CD4-positive, alpha-beta T cell (primary cell): ENCODE measurements at regions not wholly inside any gene's neighbourhood (a gene's known extent, or its start where the extent isn't known, plus 50 kb on each side); places are given as distances from the start of the nearest gene placed in this dataset.

Experiments
- ATAC-seq: fragments of 200-7000 bp; cut with Tn5 transposase; one replicate; pipeline ENCODE4 v1.10.0; 2022; ENCODE audit warnings: mild to moderate bottlenecking; ENCODE audit not compliant: poor library complexity
- CTCF ChIA-PET: fragments of 350-600 bp; sonication (Branson Sonifier 250); formaldehyde crosslinking; loops from one replicate; lab custom pipeline; 2021; ENCODE audit warnings: antibody characterized with exemption, inconsistent platforms; lab: Charles Lee
- POLR2A ChIA-PET: fragments of 350-600 bp; sonication (Branson Sonifier 250); formaldehyde crosslinking; loops from one replicate; lab custom pipeline; 2021; ENCODE audit warnings: antibody characterized with exemption, inconsistent platforms; lab: Charles Lee
- DNase-seq, 14 experiments: peaks; one replicate each; pipeline ENCODE4 v3.0.0-alpha.2; 2013 to 2020; ENCODE audit warnings: mixed read lengths in 2 of 14
- H3K27ac ChIP-seq, 2 donors: one replicate each; pipeline versions ENCODE4 v1.5.1 to v1.7.0; 2013; ENCODE audit warnings: low read length in 2 of 2, low read depth in 1 of 2, mild to moderate bottlenecking in 1 of 2
- H3K27me3 ChIP-seq, 2 experiments: 1 replicate in 1 of 2; 2 replicates in 1 of 2; pipeline versions ENCODE4 v1.6.1 to v1.7.0; 2013; ENCODE audit warnings: low read length in 2 of 2, control low read depth in 1 of 2, mild to moderate bottlenecking in 1 of 2, moderate library complexity in 1 of 2; ENCODE audit not compliant: insufficient read depth in 2 of 2, control insufficient read depth in 1 of 2
- H3K36me3 ChIP-seq: one replicate; pipeline ENCODE4 v1.6.1; 2013; ENCODE audit warnings: low read length, control low read depth; ENCODE audit not compliant: insufficient read depth
- H3K4me1 ChIP-seq: one replicate; pipeline ENCODE4 v1.6.1; 2013; ENCODE audit warnings: low read length, control low read depth; ENCODE audit not compliant: insufficient read depth
- H3K4me3 ChIP-seq: one replicate; pipeline ENCODE4 v1.5.1; 2013; ENCODE audit warnings: mild to moderate bottlenecking, low read length, moderate library complexity
- H3K9me3 ChIP-seq, 2 experiments: 1 replicate in 1 of 2; 2 replicates in 1 of 2; pipeline versions ENCODE4 v1.6.1 to v1.7.0; 2013; ENCODE audit warnings: low read length in 2 of 2, mild to moderate bottlenecking in 2 of 2, control low read depth in 1 of 2, moderate library complexity in 1 of 2; ENCODE audit not compliant: control insufficient read depth in 1 of 2, insufficient read depth in 1 of 2
- H3K27ac Mint-ChIP-seq: one replicate; pipeline ENCODE4 v1.8.0; 2020; ENCODE audit warnings: mixed read lengths
- H3K27me3 Mint-ChIP-seq: one replicate; pipeline ENCODE4 v1.8.0; 2021; ENCODE audit warnings: mixed read lengths
- H3K36me3 Mint-ChIP-seq: one replicate; pipeline ENCODE4 v1.8.0; 2021; ENCODE audit warnings: low read depth, mixed read lengths
- H3K4me1 Mint-ChIP-seq: one replicate; pipeline ENCODE4 v1.8.0; 2021; ENCODE audit warnings: low read depth, mixed read lengths
- H3K4me3 Mint-ChIP-seq: one replicate; pipeline ENCODE4 v1.8.0; 2020; ENCODE audit warnings: mild to moderate bottlenecking, mixed read lengths
- H3K9me3 Mint-ChIP-seq: one replicate; pipeline ENCODE4 v1.8.0; 2020; ENCODE audit warnings: mixed read lengths
- intact Hi-C, 2 experiments: fragments of 100-400 bp; cut with DNase I in 1 of 2; cut with micrococcal nuclease in 1 of 2; formaldehyde crosslinking; loops; one replicate each; pipeline versions ENCODE4 v1.15.1 to v1.9.0; 2023 to 2025; cut with DNase I, micrococcal nuclease
- TF ChIP-seq, protein P1 (sequence below): fragments of 200-600 bp; IDR thresholded peaks from one replicate; pipeline ENCODE4 v1.8.0; 2022; ENCODE audit warnings: antibody characterized with exemption, mild to moderate bottlenecking

GRCh38 chr1:192913683-192914082 lies 104.8 kb downstream of the RGS2 start:
- CTCF ChIA-PET, result no interaction called here

DNA sequence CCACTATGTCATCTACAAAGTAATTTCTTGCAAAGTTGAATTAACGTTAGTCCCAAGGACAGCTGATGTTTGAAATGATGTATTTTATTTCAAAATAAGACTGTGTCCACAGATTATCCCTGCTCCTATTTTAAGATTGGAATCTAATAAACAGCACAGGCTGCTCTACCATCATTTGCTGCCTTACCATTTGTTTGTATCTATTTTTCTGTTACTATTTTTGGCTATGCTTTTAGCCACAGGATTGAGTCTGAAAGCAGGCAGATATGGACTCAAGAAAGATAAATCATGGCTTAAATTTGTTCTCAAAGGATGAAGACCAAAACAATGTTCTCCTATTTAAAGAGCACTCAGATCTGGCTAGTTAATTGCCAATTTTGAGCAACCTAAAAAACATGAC lies 105.3 kb downstream of the RGS2 start:
- no peaks in the 10 kb centered on the region for H3K36me3 ChIP-seq
- H3K4me3 Mint-ChIP-seq, result no peak overlapping the region
- intact Hi-C loops, result no loop called here
- H3K4me1 Mint-ChIP-seq, result no peaks in the 10 kb centered on the region
- H3K36me3 Mint-ChIP-seq, result no peaks in the 10 kb centered on the region
- ChIA-PET CTCF (no interaction called here), POLR2A (no interaction called here)
- no peak for ATAC-seq
- no peaks in the 10 kb centered on the region for H3K27me3 Mint-ChIP-seq
- H3K4me3 ChIP-seq, result no peak overlapping the region
- no peaks in the 10 kb centered on the region for H3K27me3 ChIP-seq
- H3K9me3 ChIP-seq, result no peaks in the 10 kb centered on the region
- no peak overlapping the region for H3K27ac ChIP-seq
- no peak overlapping the region for H3K27ac Mint-ChIP-seq
- no peak for DNase-seq
- no peaks in the 10 kb centered on the region for H3K9me3 Mint-ChIP-seq
- TF ChIP-seq, protein P1, sequence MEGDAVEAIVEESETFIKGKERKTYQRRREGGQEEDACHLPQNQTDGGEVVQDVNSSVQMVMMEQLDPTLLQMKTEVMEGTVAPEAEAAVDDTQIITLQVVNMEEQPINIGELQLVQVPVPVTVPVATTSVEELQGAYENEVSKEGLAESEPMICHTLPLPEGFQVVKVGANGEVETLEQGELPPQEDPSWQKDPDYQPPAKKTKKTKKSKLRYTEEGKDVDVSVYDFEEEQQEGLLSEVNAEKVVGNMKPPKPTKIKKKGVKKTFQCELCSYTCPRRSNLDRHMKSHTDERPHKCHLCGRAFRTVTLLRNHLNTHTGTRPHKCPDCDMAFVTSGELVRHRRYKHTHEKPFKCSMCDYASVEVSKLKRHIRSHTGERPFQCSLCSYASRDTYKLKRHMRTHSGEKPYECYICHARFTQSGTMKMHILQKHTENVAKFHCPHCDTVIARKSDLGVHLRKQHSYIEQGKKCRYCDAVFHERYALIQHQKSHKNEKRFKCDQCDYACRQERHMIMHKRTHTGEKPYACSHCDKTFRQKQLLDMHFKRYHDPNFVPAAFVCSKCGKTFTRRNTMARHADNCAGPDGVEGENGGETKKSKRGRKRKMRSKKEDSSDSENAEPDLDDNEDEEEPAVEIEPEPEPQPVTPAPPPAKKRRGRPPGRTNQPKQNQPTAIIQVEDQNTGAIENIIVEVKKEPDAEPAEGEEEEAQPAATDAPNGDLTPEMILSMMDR, result no peak
- H3K4me1 ChIP-seq, result no peaks in the 10 kb centered on the region

More at GRCh38 chr1:192913683-192914082, 104.8 kb downstream of the RGS2 start:
- DNase-seq, result no peak
- H3K9me3 Mint-ChIP-seq, result no peaks in the 10 kb centered on the region
- H3K9me3 ChIP-seq, result no peaks in the 10 kb centered on the region
- H3K4me1 Mint-ChIP-seq, result no peaks in the 10 kb centered on the region
- no peak for ATAC-seq
- no peak overlapping the region for H3K27ac ChIP-seq
- no peaks in the 10 kb centered on the region for H3K27me3 ChIP-seq
- no peaks in the 10 kb centered on the region for H3K4me1 ChIP-seq
- H3K4me3 Mint-ChIP-seq, result no peak overlapping the region
- H3K4me3 ChIP-seq, result no peak overlapping the region
- TF ChIP-seq, protein P1, result no peak
- H3K27me3 Mint-ChIP-seq, result no peaks in the 10 kb centered on the region
- intact Hi-C loops, result no loop called here
- H3K36me3 Mint-ChIP-seq, result no peaks in the 10 kb centered on the region
- H3K27ac Mint-ChIP-seq, result no peak overlapping the region
- no peaks in the 10 kb centered on the region for H3K36me3 ChIP-seq
- POLR2A ChIA-PET, result no interaction called here

- no peak for DNase-seq
Observed at GRCh38 chr1:192914696-192915095, 105.9 kb downstream of the RGS2 start.

More at GRCh38 chr1:192914696-192915095, 105.9 kb downstream of the RGS2 start:
- Histone ChIP-seq H3K4me1 (no peaks in the 10 kb centered on the region), H3K27me3 (no peaks in the 10 kb centered on the region), H3K27ac (no peak overlapping the region), H3K36me3 (no peaks in the 10 kb centered on the region), H3K9me3 (no peaks in the 10 kb centered on the region), H3K4me3 (no peak overlapping the region)
- ChIA-PET CTCF (no interaction called here), POLR2A (no interaction called here)
- Mint-ChIP-seq H3K27me3 (no peaks in the 10 kb centered on the region), H3K27ac (no peak overlapping the region), H3K36me3 (no peaks in the 10 kb centered on the region), H3K9me3 (no peaks in the 10 kb centered on the region), H3K4me1 (no peaks in the 10 kb centered on the region), H3K4me3 (no peak overlapping the region)
- intact Hi-C loops, result no loop called here
- no peak for ATAC-seq
- TF ChIP-seq, protein P1, result no peak
